Transverse colon (tissue), 4 donors: ENCODE measurements at regions not wholly inside any gene's neighbourhood (a gene's known extent, or its start where the extent isn't known, plus 50 kb on each side); places are given as distances from the start of the nearest gene placed in this dataset.

Source experiments
- DNase-seq: peaks from one replicate; pipeline ENCODE4 v3.0.0-alpha.2; 2019
- H3K27ac ChIP-seq, 4 donors: fragments of 200-600 bp; sonication (generic); 2 replicates each; pipeline ENCODE4 v1.5.1; 2016 to 2018; ENCODE audit warnings: inconsistent platforms in 4 of 4
- H3K27me3 ChIP-seq: fragments of 200-600 bp; sonication (generic); 2 replicates; pipeline ENCODE4 v1.5.1; 2017; ENCODE audit warnings: inconsistent platforms
- H3K36me3 ChIP-seq, 4 donors: fragments of 200-600 bp; sonication (generic); 2 replicates each; pipeline ENCODE4 v1.5.1; 2017 to 2019; ENCODE audit warnings: inconsistent platforms in 4 of 4
- H3K4me1 ChIP-seq, 4 donors: fragments of 200-600 bp; sonication (generic); 2 replicates each; pipeline ENCODE4 v1.5.1; 2017 to 2020; ENCODE audit warnings: inconsistent platforms in 4 of 4
- H3K4me3 ChIP-seq, 4 donors: fragments of 200-600 bp; sonication (generic); 1 replicate in 1 of 4; 2 replicates in 3 of 4; pipeline versions ENCODE4 v1.5.1 to v1.6.1; 2017 to 2019; ENCODE audit warnings: inconsistent platforms in 4 of 4
- H3K9me3 ChIP-seq, 2 donors: fragments of 200-600 bp; sonication (generic); 2 replicates each; pipeline ENCODE4 v1.5.1; 2017 to 2019; ENCODE audit warnings: inconsistent platforms in 2 of 2
- EP300 ChIP-seq: sonication (generic); formaldehyde crosslinking; IDR thresholded peaks from one replicate; pipeline ENCODE4 v1.6.1; 2017; ENCODE audit warnings: antibody characterized with exemption, low read depth
- POLR2A ChIP-seq: fragments of 450-650 bp; IDR thresholded peaks from one replicate; pipeline ENCODE4 v1.6.1; 2016; ENCODE audit warnings: antibody characterized with exemption, mild to moderate bottlenecking, moderate library complexity
- POLR2AphosphoS5 ChIP-seq, 3 donors: sonication (generic); formaldehyde crosslinking; IDR thresholded peaks; one replicate each; pipeline ENCODE4 v1.6.1; 2016; ENCODE audit warnings: antibody characterized with exemption in 3 of 3
- WGBS, 2 donors: methylation state at CpG; one replicate each; pipeline ENCODE4 v1.1.5; 2018; ENCODE audit warnings: low coverage in 1 of 2; 5-methylcytosine and 5-hydroxymethylcytosine counted together
- in situ Hi-C, 4 donors: fragments of 200-750 bp; cut with MboI; loops; one replicate each; pipeline versions ENCODE4 v1.15.0 to v1.15.1; 2017; ENCODE audit warnings: low sequenced_read_pairs in 3 of 4, low pct_ligation_motif_present in 1 of 4, low pct_unique_long_range_greater_than_20kb in 1 of 4
- intact Hi-C: fragments of 100-400 bp; cut with DNase I; formaldehyde crosslinking; loops from one replicate; pipeline ENCODE4 v1.15.1; 2023; ENCODE audit warnings: low total_unique reads
- TF ChIP-seq, protein P1 (sequence below), 5 experiments: fragments of 200-600 bp in 3 of 5; fragments of 450-650 bp in 2 of 5; sonication (generic) in 3 of 5; IDR thresholded peaks; 1 replicate in 2 of 5; 2 replicates in 3 of 5; pipeline ENCODE4 v1.5.1; 2016 to 2017; ENCODE audit warnings: antibody characterized with exemption in 5 of 5, inconsistent platforms in 3 of 5, mild to moderate bottlenecking in 2 of 5, moderate library complexity in 1 of 5

DNA sequence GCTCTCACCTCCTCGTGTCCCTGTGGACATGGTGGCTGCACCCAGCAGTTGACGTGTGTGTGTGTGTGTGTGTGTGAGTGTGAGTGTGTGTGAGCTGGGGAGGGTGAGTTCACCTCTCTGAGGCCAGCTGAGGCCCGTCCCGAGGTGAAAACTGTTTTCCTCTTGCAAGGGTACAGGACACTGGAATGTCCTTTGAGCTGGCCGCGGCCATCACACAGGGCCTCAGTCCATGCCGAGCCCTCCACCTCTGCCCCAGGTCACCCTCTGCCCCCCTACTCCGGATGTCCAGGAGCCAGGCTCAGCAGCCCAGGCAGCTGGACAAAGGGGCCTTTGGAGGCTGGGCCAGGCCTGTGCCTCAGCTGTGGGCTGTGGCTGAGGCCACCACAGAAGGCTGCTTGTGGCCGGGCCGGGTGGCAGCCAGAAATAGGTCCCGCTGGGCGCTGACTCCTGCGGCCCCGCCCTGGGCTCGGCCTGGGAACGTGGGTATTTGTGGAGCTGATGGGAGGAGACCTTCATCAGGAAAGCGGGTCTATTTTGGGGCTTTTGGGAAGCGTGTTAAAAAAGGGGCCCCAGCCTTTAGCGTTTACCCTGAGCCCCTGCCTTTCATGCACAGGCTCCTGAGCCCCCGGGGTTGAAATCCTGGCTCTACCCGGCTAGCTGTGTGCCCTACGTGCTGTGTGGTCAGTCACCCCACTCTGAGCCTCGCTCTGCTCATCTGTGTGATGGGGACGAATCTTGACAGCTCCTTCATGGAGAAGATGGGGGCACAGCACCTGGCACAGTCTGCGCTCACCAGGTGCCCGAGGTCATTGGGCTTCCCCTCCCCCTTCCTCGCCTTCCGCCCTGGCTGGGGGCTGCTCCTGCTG lies 75.1 kb upstream of the IER5L start:
- Histone ChIP-seq H3K36me3 (no peaks in the 10 kb centered on the region), H3K9me3 (no peaks in the 10 kb centered on the region), H3K27me3 (peaks cover 20% of the 10 kb centered on the region), H3K27ac (peak overlapping the region in 1 of 4 donors; percentile 26), H3K4me3 (no peak overlapping the region), H3K4me1 (peaks cover 0 to 8% (median 3%) of the 10 kb centered on the region in 4 donors)
- in situ Hi-C loops = no loop called here
- 65% methylated on average over 28 of the region's 28 CpGs; no CpG with 5 or more reads in 1 of the 2 donors for WGBS, 2 donors
- TF ChIP-seq EP300 (no peak), POLR2AphosphoS5 (IDR thresholded peaks at IDR 0.05) (no peak), POLR2A (no peak)
- TF ChIP-seq, protein P1, sequence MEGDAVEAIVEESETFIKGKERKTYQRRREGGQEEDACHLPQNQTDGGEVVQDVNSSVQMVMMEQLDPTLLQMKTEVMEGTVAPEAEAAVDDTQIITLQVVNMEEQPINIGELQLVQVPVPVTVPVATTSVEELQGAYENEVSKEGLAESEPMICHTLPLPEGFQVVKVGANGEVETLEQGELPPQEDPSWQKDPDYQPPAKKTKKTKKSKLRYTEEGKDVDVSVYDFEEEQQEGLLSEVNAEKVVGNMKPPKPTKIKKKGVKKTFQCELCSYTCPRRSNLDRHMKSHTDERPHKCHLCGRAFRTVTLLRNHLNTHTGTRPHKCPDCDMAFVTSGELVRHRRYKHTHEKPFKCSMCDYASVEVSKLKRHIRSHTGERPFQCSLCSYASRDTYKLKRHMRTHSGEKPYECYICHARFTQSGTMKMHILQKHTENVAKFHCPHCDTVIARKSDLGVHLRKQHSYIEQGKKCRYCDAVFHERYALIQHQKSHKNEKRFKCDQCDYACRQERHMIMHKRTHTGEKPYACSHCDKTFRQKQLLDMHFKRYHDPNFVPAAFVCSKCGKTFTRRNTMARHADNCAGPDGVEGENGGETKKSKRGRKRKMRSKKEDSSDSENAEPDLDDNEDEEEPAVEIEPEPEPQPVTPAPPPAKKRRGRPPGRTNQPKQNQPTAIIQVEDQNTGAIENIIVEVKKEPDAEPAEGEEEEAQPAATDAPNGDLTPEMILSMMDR (IDR thresholded peaks at IDR 0.05) = no peak
- DNase-seq = no peak
- intact Hi-C loops = no loop called here

DNA sequence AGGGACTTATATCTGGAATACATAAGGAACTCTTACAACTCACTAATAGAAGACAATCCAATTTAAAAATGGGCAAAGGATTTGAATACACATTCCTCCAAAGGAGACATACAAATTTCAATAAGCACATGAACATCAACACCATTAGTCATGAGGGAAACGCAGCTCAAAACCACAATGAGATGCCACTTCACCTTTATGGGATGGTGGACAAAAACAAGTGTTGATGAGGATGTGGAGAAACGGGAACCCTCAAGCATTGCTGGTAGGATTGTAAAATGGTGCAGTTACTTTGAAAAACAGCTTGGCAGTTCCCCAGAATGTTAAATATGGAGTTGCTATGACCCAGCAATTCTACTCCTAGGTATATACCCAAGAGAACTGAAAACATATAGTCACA lies 72.7 kb upstream of the IER5L start:
- no peaks in the 10 kb centered on the region for H3K9me3 ChIP-seq
- 29 to 38% methylated on average over 2 of the region's 2 CpGs for WGBS, 2 donors
- no peak overlapping the region for H3K4me3 ChIP-seq
- no peaks in the 10 kb centered on the region for H3K36me3 ChIP-seq
- H3K4me1 ChIP-seq = peaks cover 0 to 8% (median 2%) of the 10 kb centered on the region in 4 donors
- H3K27ac ChIP-seq = no peak overlapping the region
- no peak for TF ChIP-seq POLR2AphosphoS5 (IDR thresholded peaks at IDR 0.05)
- TF ChIP-seq, protein P1 (IDR thresholded peaks at IDR 0.05) = no peak
- TF ChIP-seq EP300 = no peak
- no peak for TF ChIP-seq POLR2A
- no peak for DNase-seq
- intact Hi-C loops (no loop called here), in situ Hi-C loops (no loop called here)
- peaks cover 7% of the 10 kb centered on the region for H3K27me3 ChIP-seq

- Histone ChIP-seq H3K4me3 (no peak overlapping the region), H3K27me3 (no peaks in the 10 kb centered on the region), H3K9me3 (no peaks in the 10 kb centered on the region), H3K27ac (no peak overlapping the region), H3K36me3 (no peaks in the 10 kb centered on the region), H3K4me1 (no peaks in the 10 kb centered on the region)
- intact Hi-C loops = no loop called here
- DNase-seq = no peak
- in situ Hi-C loops = no loop called here
- WGBS, 2 donors = 87% methylated on average over 13 of the region's 13 CpGs; no CpG with 5 or more reads in 1 of the 2 donors
- no peak for TF ChIP-seq POLR2A
- TF ChIP-seq, protein P1 (IDR thresholded peaks at IDR 0.05) = no peak
- no peak for TF ChIP-seq POLR2AphosphoS5 (IDR thresholded peaks at IDR 0.05)
- TF ChIP-seq EP300 = no peak
These were observed 69.5 kb upstream of the IER5L start for GRCh38 chr9:129247285-129248153.

DNA sequence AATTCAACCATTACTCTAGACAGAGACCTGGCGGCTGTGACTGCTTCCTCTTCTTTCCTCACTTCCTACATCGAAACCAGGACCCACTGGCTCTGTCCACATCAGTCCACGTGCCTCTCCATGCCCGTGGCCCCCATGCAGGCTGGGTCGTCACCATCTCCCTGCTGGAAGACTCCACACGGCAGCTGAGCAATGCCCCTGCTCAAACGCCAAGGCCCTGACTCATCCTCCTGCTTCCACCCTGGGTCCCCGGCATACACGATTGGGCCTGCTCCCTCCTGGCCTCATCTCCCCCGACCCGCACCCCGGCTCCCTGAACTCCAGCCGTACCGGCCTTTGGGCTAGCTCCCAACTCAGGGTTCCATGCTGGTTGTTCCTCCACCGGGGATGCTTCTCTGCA lies 67.2 kb upstream of the IER5L start:
- Histone ChIP-seq H3K4me3 (no peak overlapping the region), H3K36me3 (no peaks in the 10 kb centered on the region), H3K27me3 (no peaks in the 10 kb centered on the region), H3K4me1 (no peaks in the 10 kb centered on the region), H3K27ac (no peak overlapping the region), H3K9me3 (no peaks in the 10 kb centered on the region)
- in situ Hi-C loops (no loop called here), intact Hi-C loops (no loop called here)
- TF ChIP-seq, protein P1 (IDR thresholded peaks at IDR 0.05) = no peak
- no peak for TF ChIP-seq POLR2A
- DNase-seq = no peak
- WGBS, 2 donors = 76 to 80% methylated on average over 4 to 14 of the region's 15 CpGs
